GM13976 (cell line): ENCODE measurements at regions not wholly inside any gene's neighbourhood (a gene's known extent, or its start where the extent isn't known, plus 50 kb on each side); places are given as distances from the start of the nearest gene placed in this dataset.

Source experiments
- DNase-seq: peaks from one replicate; pipeline ENCODE4 v3.0.0; 2012; ENCODE audit warnings: low spot score
- in situ Hi-C: fragments of 300-500 bp; cut with MboI; formaldehyde crosslinking; loops from one replicate; pipeline ENCODE4 v1.12.0; 2022; ENCODE audit warnings: low sequenced_read_pairs, mixed read lengths, inconsistent platforms; ENCODE audit not compliant: unreplicated experiment
- TF ChIP-seq, protein P1 (sequence below): IDR thresholded peaks from 2 replicates; pipeline ENCODE4 v1.5.1; 2012; ENCODE audit warnings: borderline replicate concordance, mild to moderate bottlenecking; ENCODE audit not compliant: insufficient read depth; ENCODE audit errors: extremely low read depth, missing control alignments, control extremely low read depth

DNA sequence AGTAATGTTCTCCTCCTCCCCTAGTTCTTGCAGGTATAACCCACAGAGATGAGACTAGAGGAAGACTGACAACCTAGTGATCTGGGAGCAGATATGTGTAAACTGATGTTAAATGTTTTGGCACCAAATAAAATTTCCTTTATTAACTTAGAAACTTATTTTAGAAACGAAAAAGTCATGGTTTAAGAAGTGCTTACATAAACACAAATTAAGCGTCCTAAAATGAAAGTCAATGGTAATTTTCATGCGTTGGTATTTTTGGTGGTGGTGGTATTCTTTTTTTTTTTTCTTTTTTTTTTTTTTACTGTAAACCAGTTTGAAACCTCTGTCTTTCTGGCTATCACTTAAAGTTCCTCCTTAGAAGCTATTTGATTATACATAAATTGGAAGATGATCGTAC is 1438.1 kb upstream of the TENM3 start:
- no peak for DNase-seq
- in situ Hi-C loops: no loop called here
- TF ChIP-seq, protein P1, sequence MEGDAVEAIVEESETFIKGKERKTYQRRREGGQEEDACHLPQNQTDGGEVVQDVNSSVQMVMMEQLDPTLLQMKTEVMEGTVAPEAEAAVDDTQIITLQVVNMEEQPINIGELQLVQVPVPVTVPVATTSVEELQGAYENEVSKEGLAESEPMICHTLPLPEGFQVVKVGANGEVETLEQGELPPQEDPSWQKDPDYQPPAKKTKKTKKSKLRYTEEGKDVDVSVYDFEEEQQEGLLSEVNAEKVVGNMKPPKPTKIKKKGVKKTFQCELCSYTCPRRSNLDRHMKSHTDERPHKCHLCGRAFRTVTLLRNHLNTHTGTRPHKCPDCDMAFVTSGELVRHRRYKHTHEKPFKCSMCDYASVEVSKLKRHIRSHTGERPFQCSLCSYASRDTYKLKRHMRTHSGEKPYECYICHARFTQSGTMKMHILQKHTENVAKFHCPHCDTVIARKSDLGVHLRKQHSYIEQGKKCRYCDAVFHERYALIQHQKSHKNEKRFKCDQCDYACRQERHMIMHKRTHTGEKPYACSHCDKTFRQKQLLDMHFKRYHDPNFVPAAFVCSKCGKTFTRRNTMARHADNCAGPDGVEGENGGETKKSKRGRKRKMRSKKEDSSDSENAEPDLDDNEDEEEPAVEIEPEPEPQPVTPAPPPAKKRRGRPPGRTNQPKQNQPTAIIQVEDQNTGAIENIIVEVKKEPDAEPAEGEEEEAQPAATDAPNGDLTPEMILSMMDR: no peak

- no peak for DNase-seq
Measured at GRCh38 chr4:180808862-180809261, 1434.3 kb upstream of the TENM3 start.

DNA sequence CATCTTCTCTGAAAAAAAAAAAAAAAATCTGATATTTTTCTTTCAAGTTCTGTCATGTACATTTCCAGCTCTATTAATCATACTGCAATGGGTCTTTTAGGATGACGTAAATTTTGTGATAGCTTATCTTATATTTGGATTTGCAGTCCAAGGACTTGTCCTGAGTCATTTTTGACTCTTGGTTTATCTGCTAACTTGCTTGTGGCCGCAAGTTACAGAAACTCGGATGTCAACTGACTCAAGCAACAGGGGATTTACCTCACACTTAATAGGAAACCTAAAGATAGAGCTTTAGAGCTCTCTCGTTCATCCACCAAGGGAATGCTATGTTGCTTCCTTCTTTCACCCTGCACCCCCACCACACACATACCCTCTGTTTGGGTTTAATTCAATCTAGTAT is 1433.8 kb upstream of the TENM3 start:
- in situ Hi-C loops: no loop called here
- no peak for DNase-seq
- TF ChIP-seq, protein P1: no peak

More at GRCh38 chr4:180808862-180809261, 1434.3 kb upstream of the TENM3 start:
- TF ChIP-seq, protein P1: no peak
- in situ Hi-C loops: no loop called here

GRCh38 chr4:180810581-180810980 is 1432.6 kb upstream of the TENM3 start:
- TF ChIP-seq, protein P1: no peak
- in situ Hi-C loops: no loop called here
- DNase-seq: no peak

DNA sequence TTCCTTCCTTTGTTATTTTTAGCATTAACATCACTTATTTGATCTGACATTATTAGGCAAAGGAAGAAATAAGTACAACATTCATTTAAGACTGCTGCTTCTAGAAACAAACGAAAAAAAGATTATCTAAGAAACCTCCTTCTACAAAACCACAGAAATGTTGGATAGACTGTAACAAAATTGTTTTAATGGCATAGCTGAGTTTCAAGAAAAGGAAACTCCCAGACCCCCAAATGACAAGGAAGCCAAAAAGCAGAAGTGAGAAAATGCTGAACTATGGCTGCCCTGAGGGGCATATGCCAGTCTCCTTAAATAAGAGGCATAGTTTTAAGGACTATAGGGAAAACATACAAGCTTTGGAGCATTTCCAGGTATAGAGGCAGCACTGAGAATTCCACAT is 1431.6 kb upstream of the TENM3 start:
- DNase-seq: no peak
- in situ Hi-C loops: no loop called here
- TF ChIP-seq, protein P1: no peak

- in situ Hi-C loops: no loop called here
- DNase-seq: no peak
- TF ChIP-seq, protein P1: no peak
Measured at GRCh38 chr4:180812783-180813182, 1430.4 kb upstream of the TENM3 start.
